ENCODE measurements at regions not wholly inside any gene's neighbourhood (a gene's known extent, or its start where the extent isn't known, plus 50 kb on each side); places are given as distances from the start of the nearest gene placed in this dataset.

GRCh38 chr1:106680216-106680615 is 376.3 kb upstream of the PRMT6 start:
- no peak overlapping the region for H3K4me3 ChIP-seq (ENCODE audit: low read depth in 2 of 2, low read length in 2 of 2)
- no peak overlapping the region for H3K27ac ChIP-seq (ENCODE audit: low read length)
- no peak for DNase-seq (ENCODE audit: low read depth, low spot score)
- POLR2A ChIA-PET = no interaction called here
- ATAC-seq = no peak
- no peaks in the 10 kb centered on the region for H3K27me3 ChIP-seq (ENCODE audit: control insufficient read depth, insufficient read depth, low read length)
- no peaks in the 10 kb centered on the region for H3K36me3 ChIP-seq (ENCODE audit: control insufficient read depth, insufficient read depth, low read length)
- CTCF ChIA-PET = no interaction called here
- no TSS peak for BruUV-seq (replicated peaks)
- H3K4me1 ChIP-seq (ENCODE audit: control insufficient read depth, insufficient read depth, low read length) = no peaks in the 10 kb centered on the region
- in situ Hi-C loops (cut with HindIII; ENCODE audit: low pct_unique_long_range_greater_than_20kb, low sequenced_read_pairs) = no loop called here
- intact Hi-C loops (cut with micrococcal nuclease; ENCODE audit: unreplicated experiment) = no loop called here
- TF ChIP-seq CTCF (IDR thresholded peaks at IDR 0.05) (no peak), POLR2AphosphoS5 (IDR thresholded peaks at IDR 0.05; ENCODE audit: low read depth, low read length) (no peak), TCF7L2 (IDR thresholded peaks at IDR 0.05; ENCODE audit: low read depth, low read length) (no peak), SIN3A (IDR thresholded peaks at IDR 0.05; ENCODE audit: borderline replicate concordance, insufficient read depth, low read depth, low read length) (no peak), REST (IDR thresholded peaks at IDR 0.05; ENCODE audit: insufficient read depth in 1 of 2, low read depth in 2 of 2, low read length in 1 of 2) (no peak)
- H3K9me3 ChIP-seq (ENCODE audit: control insufficient read depth, insufficient read depth, low read depth, low read length) = no peaks in the 10 kb centered on the region

- TF ChIP-seq CTCF (IDR thresholded peaks at IDR 0.05) (no peak), SIN3A (IDR thresholded peaks at IDR 0.05; ENCODE audit: borderline replicate concordance, insufficient read depth, low read depth, low read length) (no peak), POLR2AphosphoS5 (IDR thresholded peaks at IDR 0.05; ENCODE audit: low read depth, low read length) (no peak), TCF7L2 (IDR thresholded peaks at IDR 0.05; ENCODE audit: low read depth, low read length) (no peak), REST (IDR thresholded peaks at IDR 0.05; ENCODE audit: insufficient read depth in 1 of 2, low read depth in 2 of 2, low read length in 1 of 2) (no peak)
- no peak overlapping the region for H3K4me3 ChIP-seq (ENCODE audit: low read depth in 2 of 2, low read length in 2 of 2)
- no peaks in the 10 kb centered on the region for H3K27me3 ChIP-seq (ENCODE audit: control insufficient read depth, insufficient read depth, low read length)
- no TSS peak for BruUV-seq (replicated peaks)
- no peak for ATAC-seq
- POLR2A ChIA-PET = no interaction called here
- H3K9me3 ChIP-seq (ENCODE audit: control insufficient read depth, insufficient read depth, low read depth, low read length) = no peaks in the 10 kb centered on the region
- CTCF ChIA-PET = no interaction called here
- intact Hi-C loops (cut with micrococcal nuclease; ENCODE audit: unreplicated experiment) (no loop called here), in situ Hi-C loops (cut with HindIII; ENCODE audit: low pct_unique_long_range_greater_than_20kb, low sequenced_read_pairs) (no loop called here)
- no peaks in the 10 kb centered on the region for H3K36me3 ChIP-seq (ENCODE audit: control insufficient read depth, insufficient read depth, low read length)
- H3K4me1 ChIP-seq (ENCODE audit: control insufficient read depth, insufficient read depth, low read length) = no peaks in the 10 kb centered on the region
- DNase-seq (ENCODE audit: low read depth, low spot score) = no peak
- H3K27ac ChIP-seq (ENCODE audit: low read length) = no peak overlapping the region
Measured at GRCh38 chr1:106680776-106681344, 375.6 kb upstream of the PRMT6 start.

Data from Panc1 (cell line).